HUES48 (cell line): ENCODE measurements at regions not wholly inside any gene's neighbourhood (a gene's known extent, or its start where the extent isn't known, plus 50 kb on each side); places are given as distances from the start of the nearest gene placed in this dataset.

ENCODE experiments used
- H3K27ac ChIP-seq: one replicate; pipeline ENCODE4 v1.7.0; 2013; ENCODE audit warnings: low read depth, low read length, inconsistent platforms
- H3K27me3 ChIP-seq: 2 replicates; pipeline ENCODE4 v1.6.1; 2013; ENCODE audit warnings: mild to moderate bottlenecking, low read length; ENCODE audit not compliant: control insufficient read depth, insufficient read depth
- H3K36me3 ChIP-seq: 2 replicates; pipeline ENCODE4 v1.6.1; 2013; ENCODE audit warnings: low read length; ENCODE audit not compliant: control insufficient read depth, insufficient read depth
- H3K4me1 ChIP-seq: 2 replicates; pipeline ENCODE4 v1.6.1; 2013; ENCODE audit warnings: mild to moderate bottlenecking, low read length; ENCODE audit not compliant: control insufficient read depth, insufficient read depth
- H3K4me3 ChIP-seq: 2 replicates; pipeline ENCODE4 v1.5.1; 2013; ENCODE audit warnings: mild to moderate bottlenecking, low read depth, low read length
- H3K9ac ChIP-seq: 2 replicates; pipeline ENCODE4 v1.6.1; 2013; ENCODE audit warnings: mild to moderate bottlenecking, low read depth, low read length, moderate library complexity
- H3K9me3 ChIP-seq: 2 replicates; pipeline ENCODE4 v1.6.1; 2013; ENCODE audit warnings: low read length; ENCODE audit not compliant: control insufficient read depth, insufficient read depth

GRCh38 chr21:28826569-28826968, 166.1 kb downstream of the LTN1 start:
- Histone ChIP-seq H3K4me1 (no peaks in the 10 kb centered on the region), H3K9ac (no peak overlapping the region), H3K4me3 (no peak overlapping the region), H3K27ac (no peak overlapping the region), H3K36me3 (no peaks in the 10 kb centered on the region), H3K27me3 (no peaks in the 10 kb centered on the region), H3K9me3 (no peaks in the 10 kb centered on the region)

DNA sequence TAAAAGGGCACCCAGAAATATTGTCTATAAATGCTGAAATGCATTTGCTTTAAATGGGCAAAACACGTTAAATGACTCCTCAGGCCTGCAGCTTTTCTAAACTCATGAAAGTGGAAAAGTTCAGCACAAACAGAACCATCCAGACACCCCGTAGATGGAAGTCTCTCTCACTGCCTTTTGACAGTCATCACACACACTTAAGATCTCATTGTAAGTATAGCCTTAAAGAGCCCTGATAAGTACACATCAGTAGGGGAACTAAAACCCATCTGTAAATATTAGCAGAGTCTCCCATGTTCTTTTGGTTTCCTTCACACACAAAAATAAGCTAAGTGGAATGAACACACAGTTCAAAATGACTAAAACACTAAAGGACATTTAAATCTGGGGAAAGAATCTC, 166.7 kb downstream of the LTN1 start:
- 0 out of 2 replicates have a peak, but pooled peaks cover 3% of the 10 kb centered on the region for H3K4me1 ChIP-seq
- no peak overlapping the region for H3K9ac ChIP-seq
- H3K27ac ChIP-seq = no peak overlapping the region
- no peaks in the 10 kb centered on the region for H3K36me3 ChIP-seq
- H3K4me3 ChIP-seq = no peak overlapping the region
- H3K9me3 ChIP-seq = no peaks in the 10 kb centered on the region
- H3K27me3 ChIP-seq = no peaks in the 10 kb centered on the region

GRCh38 chr21:28823429-28823828, 169.2 kb downstream of the LTN1 start:
- Histone ChIP-seq H3K4me1 (0 out of 2 replicates have a peak, but pooled peaks cover 3% of the 10 kb centered on the region), H3K4me3 (no peak overlapping the region), H3K27ac (no peak overlapping the region), H3K9ac (no peak overlapping the region), H3K27me3 (no peaks in the 10 kb centered on the region), H3K9me3 (no peaks in the 10 kb centered on the region), H3K36me3 (no peaks in the 10 kb centered on the region)

DNA sequence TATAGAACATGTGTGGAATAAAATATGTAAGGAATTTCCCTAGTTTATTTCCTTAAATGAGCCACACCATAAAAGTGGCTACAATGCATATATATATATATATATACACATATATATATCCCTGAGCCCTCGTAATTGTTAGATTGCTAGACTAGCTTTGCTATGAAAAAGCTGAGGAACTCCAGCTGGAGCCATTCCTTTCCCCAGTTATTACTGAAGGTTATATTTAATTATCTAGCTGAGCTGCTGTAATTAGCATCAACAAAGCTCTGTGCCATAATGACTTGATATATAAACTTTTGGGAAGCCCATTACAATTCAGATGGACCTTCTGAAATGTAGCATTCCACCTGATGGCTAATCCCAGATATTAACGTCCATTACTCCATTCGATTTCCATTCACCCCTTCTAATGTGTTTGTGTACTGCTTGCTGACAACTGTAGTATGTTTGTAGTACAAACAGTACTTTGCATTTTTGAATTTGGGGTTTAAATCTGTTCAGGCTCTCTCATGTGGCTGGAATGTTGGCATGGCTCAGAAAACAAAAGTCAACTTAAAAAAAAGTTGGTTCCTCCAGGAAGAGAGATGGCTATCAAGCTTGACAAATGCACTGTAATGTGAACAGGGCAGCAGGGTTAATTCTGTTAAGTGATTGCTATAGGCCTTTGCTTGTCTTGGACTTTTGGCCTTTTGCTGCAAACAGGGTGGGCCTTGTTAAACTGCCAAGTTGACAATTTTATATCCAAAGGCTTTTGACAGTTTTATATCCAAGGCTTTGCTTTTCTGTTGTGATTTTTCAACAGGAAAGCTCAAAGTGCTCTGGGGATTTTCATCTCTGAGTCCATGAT, 170.0 kb downstream of the LTN1 start:
- H3K9me3 ChIP-seq = no peaks in the 10 kb centered on the region
- H3K36me3 ChIP-seq = no peaks in the 10 kb centered on the region
- H3K27ac ChIP-seq = no peak overlapping the region
- 0 out of 2 replicates have a peak, but pooled peaks cover 3% of the 10 kb centered on the region for H3K4me1 ChIP-seq
- H3K4me3 ChIP-seq = no peak overlapping the region
- no peak overlapping the region for H3K9ac ChIP-seq
- no peaks in the 10 kb centered on the region for H3K27me3 ChIP-seq

- Histone ChIP-seq H3K36me3 (no peaks in the 10 kb centered on the region), H3K27ac (no peak overlapping the region), H3K9ac (no peak overlapping the region), H3K4me1 (0 out of 2 replicates have a peak, but pooled peaks cover 3% of the 10 kb centered on the region), H3K27me3 (no peaks in the 10 kb centered on the region), H3K9me3 (no peaks in the 10 kb centered on the region), H3K4me3 (no peak overlapping the region)
Observed at GRCh38 chr21:28822123-28822399, 170.6 kb downstream of the LTN1 start.

DNA sequence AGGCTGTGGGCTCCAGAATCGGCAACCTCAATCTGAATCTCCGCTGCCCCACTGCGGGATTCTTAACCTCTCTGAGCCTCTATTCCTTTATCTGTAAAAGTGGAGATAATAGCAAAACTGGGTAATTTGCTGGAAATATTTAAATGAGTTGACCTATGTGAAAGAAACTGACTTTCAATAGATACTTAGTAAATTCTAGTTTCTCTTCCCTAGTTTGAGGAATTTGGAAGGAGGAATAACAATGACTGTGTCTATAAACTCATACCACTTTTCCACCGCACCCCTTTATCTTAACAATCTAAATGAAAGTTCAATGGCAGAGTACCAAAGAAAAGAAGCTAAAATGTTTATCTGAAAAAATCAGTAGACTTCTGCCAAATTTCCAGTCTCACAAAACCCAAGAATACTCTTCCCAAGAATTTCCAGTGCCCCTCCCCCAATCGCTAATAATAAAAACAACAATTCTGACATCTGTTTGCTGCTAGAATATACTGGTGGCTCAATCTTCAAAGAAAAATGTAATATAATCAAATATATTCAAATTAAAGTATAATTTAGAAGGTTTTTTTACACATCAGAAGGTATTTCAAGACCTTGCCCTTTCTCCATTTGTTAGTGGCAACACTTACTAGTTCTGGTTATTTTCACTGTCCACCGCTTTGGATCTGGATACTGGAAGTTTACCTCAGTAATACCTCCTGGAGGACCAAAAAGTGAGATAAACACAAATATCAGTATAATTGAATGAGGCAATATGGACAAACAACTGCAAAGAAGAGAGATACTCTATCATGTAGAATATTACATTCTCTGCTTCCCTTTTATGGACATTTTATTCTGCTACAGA, 171.2 kb downstream of the LTN1 start:
- Histone ChIP-seq H3K36me3 (no peaks in the 10 kb centered on the region), H3K9ac (no peak overlapping the region), H3K27ac (no peak overlapping the region), H3K9me3 (no peaks in the 10 kb centered on the region), H3K4me3 (no peak overlapping the region), H3K27me3 (no peaks in the 10 kb centered on the region), H3K4me1 (0 out of 2 replicates have a peak, but pooled peaks cover 3% of the 10 kb centered on the region)

- H3K27me3 ChIP-seq = no peaks in the 10 kb centered on the region
- no peaks in the 10 kb centered on the region for H3K36me3 ChIP-seq
- H3K9ac ChIP-seq = no peak overlapping the region
- 0 out of 2 replicates have a peak, but pooled peaks cover 3% of the 10 kb centered on the region for H3K4me1 ChIP-seq
- H3K9me3 ChIP-seq = no peaks in the 10 kb centered on the region
- no peak overlapping the region for H3K27ac ChIP-seq
- no peak overlapping the region for H3K4me3 ChIP-seq
Observed at GRCh38 chr21:28818663-28819278, 173.9 kb downstream of the LTN1 start.

GRCh38 chr21:28817871-28818270, 174.8 kb downstream of the LTN1 start:
- H3K4me3 ChIP-seq = no peak overlapping the region
- H3K9me3 ChIP-seq = no peaks in the 10 kb centered on the region
- H3K9ac ChIP-seq = no peak overlapping the region
- no peaks in the 10 kb centered on the region for H3K27me3 ChIP-seq
- H3K27ac ChIP-seq = no peak overlapping the region
- H3K36me3 ChIP-seq = no peaks in the 10 kb centered on the region
- H3K4me1 ChIP-seq = 0 out of 2 replicates have a peak, but pooled peaks cover 3% of the 10 kb centered on the region

DNA sequence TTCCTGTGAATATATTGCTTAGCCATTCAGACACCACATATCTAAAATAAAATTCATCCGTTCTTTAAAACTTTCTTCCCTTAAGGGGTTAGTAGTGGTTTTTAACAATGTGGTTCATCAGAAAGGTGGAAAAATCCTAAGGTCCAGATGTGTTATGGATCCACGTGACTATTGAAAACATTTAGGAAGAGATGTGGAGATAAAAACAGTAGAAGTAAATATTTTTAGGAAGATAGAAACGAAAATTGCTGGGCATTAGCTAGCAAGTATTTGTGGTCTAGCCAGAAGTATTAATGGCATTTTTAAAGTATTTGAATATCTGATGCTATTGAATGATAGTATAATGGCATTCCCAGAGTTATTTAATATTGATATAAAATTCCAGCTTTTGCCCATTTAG, 180.8 kb downstream of the LTN1 start:
- H3K27ac ChIP-seq = no peak overlapping the region
- H3K27me3 ChIP-seq = no peaks in the 10 kb centered on the region
- no peak overlapping the region for H3K4me3 ChIP-seq
- no peaks in the 10 kb centered on the region for H3K4me1 ChIP-seq
- H3K9me3 ChIP-seq = no peaks in the 10 kb centered on the region
- no peak overlapping the region for H3K9ac ChIP-seq
- no peaks in the 10 kb centered on the region for H3K36me3 ChIP-seq

GRCh38 chr21:28810826-28811524, 181.7 kb downstream of the LTN1 start:
- Histone ChIP-seq H3K9me3 (no peaks in the 10 kb centered on the region), H3K9ac (no peak overlapping the region), H3K4me1 (no peaks in the 10 kb centered on the region), H3K27me3 (no peaks in the 10 kb centered on the region), H3K27ac (no peak overlapping the region), H3K4me3 (no peak overlapping the region), H3K36me3 (no peaks in the 10 kb centered on the region)
